Thyroid gland (tissue), 4 donors: ENCODE measurements at regions not wholly inside any gene's neighbourhood (a gene's known extent, or its start where the extent isn't known, plus 50 kb on each side); places are given as distances from the start of the nearest gene placed in this dataset.

Experiments
- DNase-seq, 2 donors: peaks; one replicate each; pipeline ENCODE4 v3.0.0-alpha.2; 2019
- H3K27ac ChIP-seq, 3 donors: fragments of 200-600 bp; sonication (generic); 1 replicate in 2 of 3; 2 replicates in 1 of 3; pipeline ENCODE4 v1.5.1; 2016 to 2019; ENCODE audit warnings: mild to moderate bottlenecking in 1 of 3, moderate library complexity in 1 of 3
- H3K27me3 ChIP-seq: fragments of 200-600 bp; sonication (generic); one replicate; pipeline ENCODE4 v1.5.1; 2019
- H3K36me3 ChIP-seq, 2 donors: fragments of 200-600 bp; sonication (generic); one replicate each; pipeline ENCODE4 v1.5.1; 2016 to 2019
- H3K4me1 ChIP-seq, 2 donors: fragments of 200-600 bp; sonication (generic); one replicate each; pipeline ENCODE4 v1.5.1; 2017 to 2019
- H3K4me3 ChIP-seq, 3 donors: fragments of 200-600 bp; sonication (generic); replicated peaks in 1 of 3; 1 replicate in 2 of 3; 2 replicates in 1 of 3; pipeline ENCODE4 v1.5.1; 2016; ENCODE audit warnings: mild to moderate bottlenecking in 1 of 3
- H3K9me3 ChIP-seq: fragments of 200-600 bp; sonication (generic); one replicate; pipeline ENCODE4 v1.5.1; 2017
- POLR2A ChIP-seq, 2 donors: fragments of 450-650 bp; IDR thresholded peaks; one replicate each; pipeline ENCODE4 v1.6.1; 2017; ENCODE audit warnings: antibody characterized with exemption in 2 of 2, mild to moderate bottlenecking in 2 of 2, moderate library complexity in 1 of 2
- WGBS, 2 donors: methylation state at CpG; one replicate each; pipeline ENCODE4 v1.1.5; 2017; 5-methylcytosine and 5-hydroxymethylcytosine counted together
- intact Hi-C: fragments of 100-400 bp; cut with DNase I; formaldehyde crosslinking; loops from one replicate; pipeline ENCODE4 v1.15.1; 2023
- TF ChIP-seq, protein P1 (sequence below), 6 experiments: fragments of 200-600 bp in 3 of 6; fragments of 450-650 bp in 3 of 6; sonication (generic) in 3 of 6; IDR thresholded peaks; one replicate each; pipeline ENCODE4 v1.5.1; 2016 to 2019; ENCODE audit warnings: antibody characterized with exemption in 6 of 6, mild to moderate bottlenecking in 2 of 6, inconsistent platforms in 1 of 6, moderate library complexity in 1 of 6

DNA sequence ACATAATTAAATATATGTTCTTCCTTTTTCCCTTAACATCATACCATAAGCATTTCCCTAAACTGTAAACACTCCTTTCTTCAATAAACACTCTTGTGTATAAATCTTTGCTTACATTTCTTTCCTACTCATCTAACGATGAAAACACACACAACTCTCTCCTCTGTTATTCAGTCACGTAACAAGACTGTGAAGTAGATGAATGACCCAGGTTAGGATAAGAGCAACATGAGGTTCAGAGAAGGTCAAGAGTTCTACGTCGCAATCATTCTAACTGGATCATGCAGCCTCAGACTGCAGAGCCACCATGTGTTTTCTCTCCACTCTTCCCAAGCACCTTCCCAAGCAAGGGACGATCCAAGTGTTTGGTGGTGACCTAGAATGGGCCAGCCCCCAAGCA lies 70.5 kb upstream of the SPTLC1 start:
- TF ChIP-seq POLR2A (IDR thresholded peaks at IDR 0.05) = no peak
- TF ChIP-seq, protein P1, sequence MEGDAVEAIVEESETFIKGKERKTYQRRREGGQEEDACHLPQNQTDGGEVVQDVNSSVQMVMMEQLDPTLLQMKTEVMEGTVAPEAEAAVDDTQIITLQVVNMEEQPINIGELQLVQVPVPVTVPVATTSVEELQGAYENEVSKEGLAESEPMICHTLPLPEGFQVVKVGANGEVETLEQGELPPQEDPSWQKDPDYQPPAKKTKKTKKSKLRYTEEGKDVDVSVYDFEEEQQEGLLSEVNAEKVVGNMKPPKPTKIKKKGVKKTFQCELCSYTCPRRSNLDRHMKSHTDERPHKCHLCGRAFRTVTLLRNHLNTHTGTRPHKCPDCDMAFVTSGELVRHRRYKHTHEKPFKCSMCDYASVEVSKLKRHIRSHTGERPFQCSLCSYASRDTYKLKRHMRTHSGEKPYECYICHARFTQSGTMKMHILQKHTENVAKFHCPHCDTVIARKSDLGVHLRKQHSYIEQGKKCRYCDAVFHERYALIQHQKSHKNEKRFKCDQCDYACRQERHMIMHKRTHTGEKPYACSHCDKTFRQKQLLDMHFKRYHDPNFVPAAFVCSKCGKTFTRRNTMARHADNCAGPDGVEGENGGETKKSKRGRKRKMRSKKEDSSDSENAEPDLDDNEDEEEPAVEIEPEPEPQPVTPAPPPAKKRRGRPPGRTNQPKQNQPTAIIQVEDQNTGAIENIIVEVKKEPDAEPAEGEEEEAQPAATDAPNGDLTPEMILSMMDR (IDR thresholded peaks at IDR 0.05) = no peak
- Histone ChIP-seq H3K4me3 (no peak overlapping the region), H3K9me3 (no peaks in the 10 kb centered on the region), H3K27ac (no peak overlapping the region), H3K36me3 (no peaks in the 10 kb centered on the region), H3K4me1 (peaks cover 5 to 7% of the 10 kb centered on the region in 2 donors), H3K27me3 (no peaks in the 10 kb centered on the region)
- DNase-seq = no peak
- 86 to 87% methylated on average over 5 of the region's 5 CpGs for WGBS, 2 donors
- intact Hi-C loops = no loop called here

DNA sequence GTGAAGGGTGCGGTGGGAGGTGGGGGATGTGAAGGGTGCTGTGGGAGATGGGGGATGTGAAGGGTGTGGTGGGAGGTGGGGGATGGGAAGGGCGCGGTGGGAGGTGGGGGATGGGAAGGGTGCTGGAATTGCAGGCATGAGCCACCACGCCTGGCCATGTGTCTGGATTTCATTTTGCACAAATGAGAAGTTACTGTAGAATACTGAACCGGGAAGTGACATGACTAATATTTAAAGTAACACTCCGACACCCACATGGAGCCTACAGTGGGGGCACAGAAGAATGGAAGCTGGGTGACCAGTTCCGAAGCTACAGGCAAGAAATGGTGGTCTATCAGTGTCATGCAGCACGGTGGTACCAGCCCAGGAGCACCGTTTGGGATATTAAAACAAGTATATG lies 69.9 kb upstream of the SPTLC1 start:
- TF ChIP-seq, protein P1 (IDR thresholded peaks at IDR 0.05) = no peak
- no peak for TF ChIP-seq POLR2A (IDR thresholded peaks at IDR 0.05)
- DNase-seq = no peak
- Histone ChIP-seq H3K4me1 (peaks cover 0 to 1% of the 10 kb centered on the region in 2 donors), H3K27ac (no peak overlapping the region), H3K9me3 (no peaks in the 10 kb centered on the region), H3K27me3 (no peaks in the 10 kb centered on the region), H3K36me3 (no peaks in the 10 kb centered on the region), H3K4me3 (no peak overlapping the region)
- intact Hi-C loops = no loop called here
- WGBS, 2 donors = 87% methylated on average over 9 of the region's 9 CpGs

DNA sequence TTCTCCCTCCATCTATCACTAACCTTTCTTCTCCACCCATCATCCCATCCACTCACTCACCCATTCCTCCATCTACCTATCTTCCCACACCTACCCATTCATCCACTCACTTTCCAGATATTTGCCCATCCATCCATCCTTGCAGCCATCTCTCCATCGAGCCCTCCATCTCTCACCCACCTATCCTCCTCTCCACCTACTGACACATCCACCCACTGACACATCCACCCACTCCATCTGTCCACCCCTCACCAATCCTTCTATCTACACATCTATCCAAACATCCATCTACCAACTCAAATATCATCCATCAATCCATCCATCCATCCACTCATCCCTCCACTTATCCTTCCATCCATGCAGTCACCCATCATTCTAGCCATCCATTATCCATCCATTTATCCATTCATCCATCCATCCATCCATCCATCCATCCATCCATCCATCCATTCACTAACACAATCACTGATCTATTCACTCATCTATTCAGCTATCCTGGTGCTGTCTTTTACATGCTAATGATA lies 68.9 kb upstream of the SPTLC1 start:
- Histone ChIP-seq H3K27me3 (no peaks in the 10 kb centered on the region), H3K4me3 (no peak overlapping the region), H3K36me3 (no peaks in the 10 kb centered on the region), H3K4me1 (no peaks in the 10 kb centered on the region), H3K9me3 (no peaks in the 10 kb centered on the region), H3K27ac (no peak overlapping the region)
- intact Hi-C loops = no loop called here
- TF ChIP-seq POLR2A (IDR thresholded peaks at IDR 0.05) = no peak
- TF ChIP-seq, protein P1 (IDR thresholded peaks at IDR 0.05) = no peak
- no peak for DNase-seq
- WGBS, 2 donors = 85 to 89% methylated on average over 1 of the region's 1 CpG

DNA sequence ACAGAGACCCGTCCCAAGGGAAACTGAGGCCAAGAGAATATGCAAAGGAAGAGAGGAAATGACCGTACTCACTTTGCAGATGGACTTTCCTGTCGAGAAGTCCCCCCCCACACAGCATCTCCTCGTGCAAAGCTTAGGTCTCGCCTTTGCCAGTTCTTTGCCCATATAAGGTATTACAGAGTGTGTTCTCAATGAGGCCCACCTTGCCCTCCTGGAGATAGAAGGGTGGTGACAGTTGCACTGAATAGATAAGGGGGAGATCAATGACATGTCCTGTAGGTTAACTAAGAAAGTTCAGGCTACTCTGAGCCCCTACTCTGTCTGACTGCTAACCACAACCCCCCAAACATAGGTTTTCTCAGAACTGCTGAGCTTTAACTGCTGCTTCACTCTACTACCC lies 68.2 kb upstream of the SPTLC1 start:
- intact Hi-C loops = no loop called here
- H3K4me1 ChIP-seq = no peaks in the 10 kb centered on the region
- 70 to 79% methylated on average over 5 of the region's 5 CpGs for whole genome bisulfite sequencing, 2 donors
- no peaks in the 10 kb centered on the region for H3K36me3 ChIP-seq
- H3K4me3 ChIP-seq = no peak overlapping the region
- no peak overlapping the region for H3K27ac ChIP-seq
- no peak for DNase-seq
- no peaks in the 10 kb centered on the region for H3K27me3 ChIP-seq
- no peaks in the 10 kb centered on the region for H3K9me3 ChIP-seq
- TF ChIP-seq, protein P1 (IDR thresholded peaks at IDR 0.05) = no peak
- no peak for TF ChIP-seq POLR2A (IDR thresholded peaks at IDR 0.05)

DNA sequence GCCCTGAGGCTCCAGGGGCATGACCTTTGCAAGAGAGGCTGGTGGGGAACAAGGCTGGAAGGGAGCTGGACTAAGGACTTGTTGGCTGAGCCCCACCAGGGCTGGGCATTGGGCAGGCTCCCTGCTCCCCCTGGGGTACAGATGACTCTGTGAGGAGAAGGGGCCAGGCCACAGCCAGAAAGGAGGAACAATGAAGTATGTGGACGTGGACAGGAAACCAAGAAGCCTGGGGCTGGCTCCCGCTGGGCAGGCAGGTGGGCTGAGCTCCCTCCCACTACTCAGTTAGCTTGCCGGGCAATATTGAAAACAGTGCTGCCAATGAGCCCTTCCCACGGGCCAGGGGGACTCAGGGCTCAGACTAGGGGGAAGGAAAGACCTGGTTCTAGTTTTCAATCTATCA lies 66.1 kb upstream of the SPTLC1 start:
- intact Hi-C loops = no loop called here
- Histone ChIP-seq H3K27me3 (no peaks in the 10 kb centered on the region), H3K4me3 (no peak overlapping the region), H3K36me3 (no peaks in the 10 kb centered on the region), H3K27ac (no peak overlapping the region), H3K9me3 (no peaks in the 10 kb centered on the region), H3K4me1 (no peaks in the 10 kb centered on the region)
- WGBS, 2 donors = 65 to 79% methylated on average over 4 of the region's 4 CpGs
- no peak for TF ChIP-seq POLR2A (IDR thresholded peaks at IDR 0.05)
- TF ChIP-seq, protein P1 (IDR thresholded peaks at IDR 0.05) = no peak
- DNase-seq = no peak
